Activated CD8-positive, alpha-beta T cell treated with anti-CD3 and anti-CD28 coated beads, Interleukin-2, amount 10 ng/mL, durations not matched to agents 7 days and 5 days (primary cell): ENCODE measurements at regions not wholly inside any gene's neighbourhood (a gene's known extent, or its start where the extent isn't known, plus 50 kb on each side); places are given as distances from the start of the nearest gene placed in this dataset.
"Not testable (repeated sequence)": the region's sequence is repeated elsewhere in the genome, so short reads cannot be mapped to it uniquely, and the experiment has no call there.

Source experiments
- ATAC-seq: fragments of 150-1000 bp; cut with Tn5 transposase; one replicate; pipeline ENCODE4 v1.10.0; 2021; ENCODE audit warnings: moderate library complexity
- CTCF ChIA-PET: fragments of 350-600 bp; sonication (Branson Sonifier 250); formaldehyde crosslinking; loops from one replicate; lab custom pipeline; 2021; ENCODE audit warnings: antibody characterized with exemption; lab: Charles Lee
- POLR2A ChIA-PET: fragments of 350-600 bp; sonication (Branson Sonifier 250); formaldehyde crosslinking; loops from one replicate; lab custom pipeline; 2021; ENCODE audit warnings: antibody characterized with exemption; lab: Charles Lee
- DNase-seq: peaks from one replicate; pipeline ENCODE4 v3.0.0-alpha.2; 2020
- H3K27ac Mint-ChIP-seq: one replicate; pipeline ENCODE4 v1.8.0; 2021; ENCODE audit warnings: mild to moderate bottlenecking, mixed read lengths
- H3K27me3 Mint-ChIP-seq: one replicate; pipeline ENCODE4 v1.8.0; 2021; ENCODE audit warnings: low read depth, mixed read lengths
- H3K36me3 Mint-ChIP-seq: one replicate; pipeline ENCODE4 v1.8.0; 2021; ENCODE audit warnings: low read depth, mixed read lengths
- H3K4me1 Mint-ChIP-seq: one replicate; pipeline ENCODE4 v1.8.0; 2021; ENCODE audit warnings: low read depth, mixed read lengths
- H3K4me3 Mint-ChIP-seq: one replicate; pipeline ENCODE4 v1.8.0; 2021; ENCODE audit warnings: mild to moderate bottlenecking, mixed read lengths
- H3K9me3 Mint-ChIP-seq: one replicate; pipeline ENCODE4 v1.8.0; 2022; ENCODE audit warnings: mixed read lengths; ENCODE audit not compliant: insufficient read depth

DNA sequence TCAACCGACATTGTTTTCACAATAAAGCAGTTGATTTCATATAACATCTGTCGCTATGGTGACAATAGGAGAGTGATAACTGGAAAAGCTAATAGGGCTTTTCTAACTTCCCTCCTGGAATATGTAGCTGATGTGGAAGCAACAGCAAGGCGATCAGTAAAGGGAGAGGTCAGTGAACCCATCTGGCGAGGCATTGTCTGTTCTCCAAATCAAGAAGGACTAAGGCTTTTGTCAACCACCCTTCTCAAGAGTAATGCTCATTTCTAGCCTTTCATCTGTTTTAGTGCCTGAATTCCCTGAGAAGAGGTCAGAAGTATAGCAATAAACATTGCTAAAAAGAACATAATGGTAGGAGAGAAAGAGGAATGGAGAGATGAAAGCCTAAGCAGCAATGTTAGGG is 201.3 kb downstream of the AKAP7 start:
- DNase-seq (no peak), ATAC-seq (no peak)
- Mint-ChIP-seq H3K9me3 (no peaks in the 10 kb centered on the region), H3K27me3 (no peaks in the 10 kb centered on the region), H3K36me3 (no peaks in the 10 kb centered on the region), H3K27ac (no peak overlapping the region), H3K4me1 (no peaks in the 10 kb centered on the region), H3K4me3 (no peak overlapping the region)
- CTCF ChIA-PET, result no interaction called here
- POLR2A ChIA-PET, result no interaction called here

DNA sequence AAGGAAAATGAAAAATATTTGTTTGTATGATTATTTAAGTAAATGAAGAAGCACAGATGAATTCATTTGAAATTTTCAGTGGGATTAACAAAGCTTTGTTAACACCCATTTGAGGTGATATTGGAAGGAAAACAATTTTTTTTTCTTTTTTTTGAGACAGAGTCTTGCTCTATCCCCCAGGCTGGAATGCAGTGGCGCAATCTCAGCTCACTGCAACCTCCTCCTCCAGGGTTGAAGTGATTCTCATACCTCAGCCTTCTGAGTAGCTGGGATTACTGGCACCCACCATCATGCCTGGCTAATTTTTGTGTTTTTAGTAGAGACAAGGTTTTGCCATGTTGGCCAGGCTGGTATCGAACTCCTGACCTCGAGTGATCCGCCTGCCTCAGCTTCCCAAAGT is 211.6 kb downstream of the AKAP7 start:
- H3K27ac Mint-ChIP-seq, H3K36me3 Mint-ChIP-seq, H3K4me1 Mint-ChIP-seq, H3K4me3 Mint-ChIP-seq, POLR2A ChIA-PET, CTCF ChIA-PET, H3K9me3 Mint-ChIP-seq, DNase-seq, H3K27me3 Mint-ChIP-seq, ATAC-seq: not testable (repeated sequence)

DNA sequence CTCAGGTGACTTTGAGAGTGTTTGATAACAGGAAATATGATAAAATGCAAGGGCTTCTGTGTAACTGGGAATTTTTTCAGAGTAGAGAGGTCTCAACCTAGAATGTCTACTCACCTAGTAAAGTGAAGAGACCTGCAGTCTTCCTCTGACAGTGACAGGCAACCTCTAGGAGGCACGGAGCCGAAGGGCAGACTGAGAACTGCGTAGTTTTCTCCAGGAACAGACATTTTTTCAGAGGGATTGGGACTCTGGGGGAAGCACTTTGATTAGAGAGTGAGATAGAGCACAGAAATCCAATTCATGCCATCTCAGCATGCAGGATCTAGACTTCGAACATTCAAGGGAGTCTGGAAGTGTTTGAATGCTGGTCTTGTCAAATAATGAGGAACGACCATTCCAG is 213.3 kb downstream of the AKAP7 start:
- Mint-ChIP-seq H3K36me3 (peaks cover 2% of the 10 kb centered on the region), H3K4me3 (no peak overlapping the region), H3K27ac (no peak overlapping the region), H3K4me1 (peaks cover 4% of the 10 kb centered on the region), H3K27me3 (no peaks in the 10 kb centered on the region), H3K9me3 (no peaks in the 10 kb centered on the region)
- ChIA-PET POLR2A (no interaction called here), CTCF (no interaction called here)
- ATAC-seq (no peak), DNase-seq (no peak)

DNA sequence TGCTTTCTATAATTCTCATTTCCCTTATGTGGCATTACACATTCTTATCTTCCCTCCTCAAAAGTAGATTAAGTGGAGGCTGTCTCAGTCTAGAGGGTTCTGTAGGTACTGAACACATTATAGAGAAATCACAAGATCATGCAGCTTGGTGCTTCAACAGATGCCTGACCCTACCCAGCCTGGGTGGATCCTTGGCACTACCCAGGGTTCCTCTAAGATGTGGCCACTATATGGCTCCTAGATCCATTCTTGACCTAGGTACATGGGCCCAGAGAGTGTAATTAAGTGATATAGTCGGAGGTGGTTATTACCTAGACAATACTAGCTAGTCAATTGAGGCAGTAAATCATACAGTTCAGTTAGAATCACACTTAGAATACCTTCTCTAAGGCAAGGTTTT is 213.9 kb downstream of the AKAP7 start:
- no peak for ATAC-seq
- H3K9me3 Mint-ChIP-seq, result no peaks in the 10 kb centered on the region
- CTCF ChIA-PET, result no interaction called here

GRCh38 chr6:131353106-131353505 is 217.8 kb downstream of the AKAP7 start:
- CTCF ChIA-PET, result no interaction called here
- H3K27me3 Mint-ChIP-seq, result no peaks in the 10 kb centered on the region
- POLR2A ChIA-PET, result no interaction called here
- H3K27ac Mint-ChIP-seq, result no peak overlapping the region
- no peak for DNase-seq
- no peaks in the 10 kb centered on the region for H3K9me3 Mint-ChIP-seq
- H3K36me3 Mint-ChIP-seq, result peaks cover 3% of the 10 kb centered on the region
- no peak for ATAC-seq
- H3K4me3 Mint-ChIP-seq, result no peak overlapping the region
- peaks cover 4% of the 10 kb centered on the region for H3K4me1 Mint-ChIP-seq

More for the DNA sequence above, 213.9 kb downstream of the AKAP7 start:
- DNase-seq, result no peak
- Mint-ChIP-seq H3K4me3 (no peak overlapping the region), H3K27ac (no peak overlapping the region), H3K27me3 (no peaks in the 10 kb centered on the region), H3K36me3 (peaks cover 2% of the 10 kb centered on the region), H3K4me1 (peaks cover 4% of the 10 kb centered on the region)
- POLR2A ChIA-PET, result interaction anchor here (0.5 kb wide), 1 partner anchor 24 kb away, joined by 3 read pairs; no protein-coding TSS in a partner anchor

DNA sequence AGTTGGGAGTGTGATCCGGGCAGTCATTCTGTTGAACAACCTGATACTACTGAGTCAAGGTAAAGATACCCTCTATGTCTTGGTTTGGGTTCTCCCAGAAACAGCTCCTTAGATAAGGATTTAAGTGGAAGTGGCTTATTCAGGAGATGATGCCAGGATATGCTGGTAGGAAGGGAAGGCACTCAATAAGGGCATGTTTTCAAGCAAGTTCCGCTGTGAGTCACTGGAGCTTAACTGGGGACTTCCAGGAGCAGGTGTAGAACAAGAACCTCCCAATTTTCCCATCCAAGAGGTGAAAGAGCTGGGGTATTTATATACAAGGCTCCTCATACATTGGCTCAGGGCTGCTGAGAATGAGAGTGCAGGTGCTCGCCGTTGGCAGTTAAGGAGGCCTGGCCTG is 218.6 kb downstream of the AKAP7 start:
- Mint-ChIP-seq H3K4me1 (peaks cover 2% of the 10 kb centered on the region), H3K9me3 (no peaks in the 10 kb centered on the region), H3K4me3 (no peak overlapping the region), H3K27ac (no peak overlapping the region), H3K36me3 (peaks cover 2% of the 10 kb centered on the region), H3K27me3 (no peaks in the 10 kb centered on the region)
- DNase-seq (no peak), ATAC-seq (no peak)
- CTCF ChIA-PET, result no interaction called here
- POLR2A ChIA-PET, result no interaction called here

GRCh38 chr6:131354356-131354755 is 218.7 kb upstream of the ARG1 start:
- H3K4me1 Mint-ChIP-seq, result no peaks in the 10 kb centered on the region
- CTCF ChIA-PET, result no interaction called here
- ATAC-seq (no peak), DNase-seq (no peak)
- H3K9me3 Mint-ChIP-seq, result no peaks in the 10 kb centered on the region
- H3K27me3 Mint-ChIP-seq, result no peaks in the 10 kb centered on the region
- H3K27ac Mint-ChIP-seq, result no peak overlapping the region
- H3K4me3 Mint-ChIP-seq, result no peak overlapping the region
- POLR2A ChIA-PET, result no interaction called here
- H3K36me3 Mint-ChIP-seq, result peaks cover 2% of the 10 kb centered on the region

- no peak for ATAC-seq
- no peaks in the 10 kb centered on the region for H3K27me3 Mint-ChIP-seq
- ChIA-PET POLR2A (no interaction called here), CTCF (no interaction called here)
- no peak for DNase-seq
- H3K4me3 Mint-ChIP-seq, result no peak overlapping the region
- no peak overlapping the region for H3K27ac Mint-ChIP-seq
- H3K4me1 Mint-ChIP-seq, result no peaks in the 10 kb centered on the region
- H3K9me3 Mint-ChIP-seq, result no peaks in the 10 kb centered on the region
- H3K36me3 Mint-ChIP-seq, result peaks cover 2% of the 10 kb centered on the region
These were observed 216.9 kb upstream of the ARG1 start for GRCh38 chr6:131356161-131356560.

DNA sequence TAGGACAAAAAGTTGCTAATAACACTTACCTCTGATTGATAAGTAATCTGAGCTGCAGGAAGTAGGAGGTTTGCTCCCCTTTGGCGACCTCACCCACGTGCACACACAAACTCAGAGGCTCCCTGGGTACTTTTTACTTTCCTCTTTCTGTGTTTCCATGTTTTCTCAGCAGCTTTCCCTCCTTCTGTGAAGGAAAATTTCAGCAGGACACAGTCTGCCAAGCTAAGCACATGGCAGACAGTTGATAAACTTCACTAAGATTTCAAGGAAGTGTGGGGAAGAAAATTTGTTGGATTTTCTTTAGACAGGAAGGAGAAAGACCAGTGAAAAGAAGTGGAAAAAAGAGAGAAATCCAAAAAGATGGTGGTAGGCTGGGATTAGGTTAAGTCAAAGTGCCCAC is 215.5 kb upstream of the ARG1 start:
- Mint-ChIP-seq H3K27ac (no peak overlapping the region), H3K27me3 (no peaks in the 10 kb centered on the region), H3K36me3 (peaks cover 2% of the 10 kb centered on the region), H3K9me3 (no peaks in the 10 kb centered on the region), H3K4me3 (no peak overlapping the region), H3K4me1 (no peaks in the 10 kb centered on the region)
- POLR2A ChIA-PET, result no interaction called here
- ATAC-seq (no peak), DNase-seq (no peak)
- CTCF ChIA-PET, result no interaction called here

DNA sequence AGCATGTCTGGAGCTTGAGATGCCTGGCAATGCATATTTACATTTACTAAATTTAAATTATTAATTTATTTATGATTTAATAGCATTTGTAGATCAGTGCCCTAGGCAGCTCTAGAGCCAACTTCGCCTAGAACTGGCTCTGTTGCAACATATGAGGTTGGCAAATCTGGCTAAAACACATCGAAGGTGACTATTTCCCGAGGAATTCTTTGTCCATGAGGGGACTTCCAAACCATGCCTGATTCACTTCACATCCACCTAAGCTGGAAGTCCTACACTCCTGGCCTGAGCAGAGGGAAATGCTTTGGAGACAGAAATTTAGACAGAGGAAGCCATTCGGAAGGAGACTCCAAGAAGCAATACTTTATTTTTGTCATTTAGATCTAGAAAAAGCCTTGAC is 211.0 kb upstream of the ARG1 start:
- Mint-ChIP-seq H3K36me3 (peaks cover 2% of the 10 kb centered on the region), H3K9me3 (no peaks in the 10 kb centered on the region), H3K4me1 (peaks cover 12% of the 10 kb centered on the region), H3K27me3 (no peaks in the 10 kb centered on the region), H3K4me3 (no peak overlapping the region), H3K27ac (no peak overlapping the region)
- ATAC-seq (no peak), DNase-seq (no peak)
- CTCF ChIA-PET, result no interaction called here
- POLR2A ChIA-PET, result no interaction called here

GRCh38 chr6:131362696-131363095 is 210.3 kb upstream of the ARG1 start:
- Mint-ChIP-seq H3K27ac (no peak overlapping the region), H3K9me3 (no peaks in the 10 kb centered on the region), H3K4me1 (peaks cover 12% of the 10 kb centered on the region), H3K4me3 (no peak overlapping the region), H3K27me3 (no peaks in the 10 kb centered on the region), H3K36me3 (no peaks in the 10 kb centered on the region)
- no peak for ATAC-seq
- CTCF ChIA-PET, result no interaction called here
- POLR2A ChIA-PET, result no interaction called here
- no peak for DNase-seq

DNA sequence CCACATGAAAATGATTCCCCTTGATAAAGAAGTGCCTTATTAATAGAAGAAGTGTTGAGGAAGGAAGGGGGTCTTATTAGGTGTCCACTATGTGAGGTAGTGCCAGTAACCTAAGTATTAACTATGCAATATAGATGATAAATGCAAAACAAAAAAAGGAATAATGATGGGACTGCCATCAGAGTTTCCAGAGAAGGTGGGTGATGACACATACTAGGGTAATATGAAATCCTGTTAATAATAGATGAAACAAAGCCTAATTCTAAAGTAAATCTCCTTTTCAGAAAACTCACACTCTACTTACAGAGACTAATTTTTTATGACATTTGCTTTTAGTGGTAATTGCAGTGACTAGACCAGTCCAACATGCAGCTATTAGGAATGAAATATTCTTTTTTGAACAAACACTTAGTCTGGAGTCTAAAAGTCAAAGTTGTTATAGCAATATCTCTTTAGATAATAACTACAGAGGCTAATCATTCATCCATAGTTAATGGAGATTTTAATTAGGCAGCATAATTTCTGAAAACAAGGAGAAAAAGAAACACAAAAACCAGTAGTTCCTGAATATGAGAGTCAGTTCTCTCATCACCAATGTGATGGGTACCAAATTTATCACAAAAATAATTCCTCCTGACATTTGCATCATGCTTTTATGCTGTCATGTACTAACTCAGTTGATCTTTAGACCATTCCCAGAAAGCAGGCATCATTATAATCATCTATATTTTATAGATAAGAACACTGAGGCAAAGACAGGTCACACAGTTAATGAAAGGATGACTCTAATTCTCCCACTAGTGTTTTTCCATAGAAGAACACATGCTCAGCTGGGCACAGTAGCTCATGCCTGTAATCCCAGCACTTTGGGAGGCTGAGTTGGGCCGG is 208.8 kb upstream of the ARG1 start:
- POLR2A ChIA-PET, result no interaction called here
- Mint-ChIP-seq H3K36me3 (no peaks in the 10 kb centered on the region), H3K27ac (no peak overlapping the region), H3K9me3 (no peaks in the 10 kb centered on the region), H3K4me3 (no peak overlapping the region), H3K27me3 (no peaks in the 10 kb centered on the region), H3K4me1 (peaks cover 16% of the 10 kb centered on the region)
- DNase-seq (no peak), ATAC-seq (no peak)
- CTCF ChIA-PET, result no interaction called here

DNA sequence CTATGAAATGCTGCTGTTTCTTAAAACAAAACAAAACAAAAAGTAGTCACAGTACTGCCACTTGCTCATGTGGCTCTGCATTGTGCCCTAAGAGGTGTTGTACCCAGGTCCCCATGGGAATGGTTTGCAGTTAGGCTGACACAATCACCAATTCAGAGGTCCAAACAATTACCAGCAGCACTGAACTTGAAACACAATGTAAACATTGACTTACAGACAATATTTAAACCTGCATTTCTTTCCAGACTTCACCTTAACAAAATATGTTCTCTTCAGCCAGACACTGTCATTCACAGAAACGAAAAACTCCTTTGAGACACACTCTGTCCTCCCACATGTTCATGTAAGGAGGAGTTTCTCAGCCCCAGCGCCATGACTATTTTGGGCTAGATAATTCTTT is 206.8 kb upstream of the ARG1 start:
- Mint-ChIP-seq H3K4me3 (no peak overlapping the region), H3K27ac (no peak overlapping the region), H3K9me3 (no peaks in the 10 kb centered on the region), H3K36me3 (no peaks in the 10 kb centered on the region), H3K27me3 (no peaks in the 10 kb centered on the region), H3K4me1 (peaks cover 16% of the 10 kb centered on the region)
- ChIA-PET POLR2A (no interaction called here), CTCF (no interaction called here)
- DNase-seq (no peak), ATAC-seq (no peak)
